HG03460 (cell line): ENCODE measurements at regions not wholly inside any gene's neighbourhood (a gene's known extent, or its start where the extent isn't known, plus 50 kb on each side); places are given as distances from the start of the nearest gene placed in this dataset.
"Not testable (repeated sequence)": the region's sequence is repeated elsewhere in the genome, so short reads cannot be mapped to it uniquely, and the experiment has no call there.

Experiments used
- ATAC-seq: cut with Tn5 transposase; IDR thresholded peaks from one replicate; pipeline ENCODE4 v1.9.1; 2021; ENCODE audit not compliant: unreplicated experiment

- ATAC-seq = no peak
Observed at GRCh38 chr20:50323777-50324775, 133.4 kb downstream of the CEBPB start.

DNA sequence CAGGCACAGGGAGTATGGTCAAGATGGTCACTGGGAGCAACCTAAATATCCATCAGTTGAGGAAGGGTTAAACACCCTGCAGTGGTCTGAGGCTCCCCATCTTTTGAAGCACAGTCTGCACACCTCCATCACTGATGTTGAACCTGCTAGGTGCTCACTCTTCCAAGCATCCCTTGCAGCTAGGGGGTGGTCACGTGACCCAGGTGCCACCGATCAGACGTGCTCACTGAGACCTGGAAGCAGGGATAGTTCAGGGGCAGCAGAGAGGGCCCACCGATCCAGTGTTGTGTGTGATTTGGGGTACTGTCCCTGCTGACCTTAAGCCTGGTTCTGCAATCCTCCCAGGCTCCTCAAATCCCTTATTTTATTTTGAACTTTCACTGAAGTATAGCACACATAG lies 134.6 kb downstream of the CEBPB start:
- no peak for ATAC-seq

- ATAC-seq = no peak
Observed at GRCh38 chr20:50325651-50326050, 135.0 kb downstream of the CEBPB start.

GRCh38 chr20:50327666-50328065 lies 137.0 kb downstream of the CEBPB start:
- no peak for ATAC-seq

DNA sequence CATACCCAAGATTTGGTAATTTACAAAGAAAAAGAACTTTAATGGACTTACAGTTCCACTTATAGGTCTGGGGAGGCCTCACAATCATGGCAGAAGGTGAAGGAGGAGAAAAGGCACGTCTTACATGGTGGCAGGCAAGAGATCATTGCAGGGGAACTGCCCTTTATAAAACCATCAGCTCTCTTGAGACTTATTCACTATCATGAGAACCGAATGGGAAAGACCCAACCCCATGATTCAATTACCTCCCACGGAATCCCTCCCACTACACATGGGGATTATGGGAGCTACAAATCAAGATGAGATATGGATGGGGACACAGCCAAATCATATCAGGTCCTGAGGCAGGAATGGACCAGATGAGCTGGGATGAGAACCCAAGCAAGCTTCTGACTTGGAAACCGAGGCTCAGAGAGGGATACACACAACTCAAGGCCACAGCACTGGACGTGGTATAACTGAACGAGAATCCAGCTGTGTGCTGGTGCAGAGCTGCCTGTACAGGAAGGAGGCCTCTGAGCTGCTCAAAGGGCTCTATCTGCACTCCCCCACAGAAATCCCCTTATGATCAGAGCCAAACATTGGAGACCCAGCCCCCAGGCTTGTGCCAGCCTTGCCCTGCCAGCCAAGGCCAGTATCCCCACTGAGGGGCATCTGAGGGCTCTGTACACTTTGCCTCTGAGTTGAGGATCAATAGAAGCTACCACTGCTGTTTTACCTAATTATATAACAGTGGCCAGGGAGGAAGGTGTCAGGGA lies 137.8 kb downstream of the CEBPB start:
- ATAC-seq = no peak

GRCh38 chr20:50328996-50329898 lies 138.6 kb downstream of the CEBPB start:
- no peak for ATAC-seq

DNA sequence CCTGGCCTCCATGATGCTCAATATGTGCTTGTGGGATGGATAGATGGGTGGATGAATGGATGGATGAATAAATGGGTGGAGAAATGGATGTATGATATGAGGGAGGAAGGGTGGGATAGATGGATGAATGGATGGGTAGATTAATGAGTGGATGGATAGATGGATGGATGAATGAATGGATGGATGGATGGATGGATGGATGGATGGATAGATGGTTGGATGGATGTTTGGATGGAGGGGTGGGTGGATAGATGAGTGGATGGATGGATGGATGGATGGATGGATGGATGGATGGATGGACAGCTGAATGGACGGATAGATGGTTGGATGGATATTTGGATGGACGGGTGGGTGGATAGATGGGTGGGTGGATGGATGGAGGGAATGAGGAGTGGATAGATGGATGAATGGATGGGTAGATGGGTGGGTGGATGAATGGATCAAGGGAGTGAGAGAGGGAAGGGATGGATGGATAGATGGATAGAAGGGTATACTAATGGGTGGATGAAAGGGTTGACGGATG lies 139.4 kb downstream of the CEBPB start:
- no peak for ATAC-seq

- no peak for ATAC-seq
Observed at GRCh38 chr20:50330504-50331313, 140.1 kb downstream of the CEBPB start.

DNA sequence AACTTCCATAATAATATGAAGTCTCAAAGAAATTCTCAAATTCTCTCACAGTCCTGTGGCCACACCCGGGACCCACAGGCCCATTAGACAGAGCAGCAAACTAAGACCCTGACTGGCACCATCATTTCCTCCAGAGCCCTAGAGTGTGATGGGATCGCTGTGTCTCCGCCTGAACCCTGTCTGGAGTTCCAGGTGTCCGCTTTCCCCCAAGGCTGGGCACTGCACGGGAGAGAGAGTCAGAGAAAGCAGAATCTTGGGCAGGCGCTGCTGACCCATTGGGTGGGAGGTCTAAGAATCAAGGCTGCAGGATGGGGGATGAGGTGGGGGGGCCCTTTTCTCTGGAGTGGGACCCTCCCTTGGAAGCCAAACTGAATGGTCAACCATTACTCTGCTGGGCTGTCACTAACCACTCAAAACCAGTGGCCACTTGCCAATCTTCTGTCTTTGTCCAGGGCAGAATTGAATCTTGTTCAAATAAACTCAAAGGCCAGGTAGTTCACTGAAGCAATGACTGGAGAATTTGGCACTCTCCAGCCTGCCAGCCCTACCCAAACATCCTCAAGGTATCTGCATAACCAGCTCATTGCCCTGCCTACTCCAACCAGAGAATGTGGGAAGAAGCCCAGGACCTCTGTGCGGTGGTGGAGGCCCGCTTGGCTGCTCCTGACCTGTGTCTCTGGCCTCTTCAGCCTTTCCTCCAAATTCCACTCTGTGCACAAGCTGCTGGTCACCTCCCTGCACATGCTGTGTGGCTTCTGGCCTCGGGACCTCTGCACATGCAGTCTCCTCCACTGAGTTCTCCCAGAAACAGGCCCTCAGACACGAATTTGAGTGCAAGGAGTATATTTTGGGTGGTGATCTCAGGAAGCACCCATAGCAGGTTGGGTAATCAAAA lies 141.1 kb downstream of the CEBPB start:
- ATAC-seq = no peak

GRCh38 chr20:50332491-50332980 lies 141.9 kb downstream of the CEBPB start:
- no peak for ATAC-seq

GRCh38 chr20:50333131-50333670 lies 142.6 kb downstream of the CEBPB start:
- no peak for ATAC-seq

GRCh38 chr20:50333812-50334211 lies 143.2 kb downstream of the CEBPB start:
- ATAC-seq = no peak

GRCh38 chr20:50334512-50334911 lies 143.9 kb downstream of the CEBPB start:
- ATAC-seq = not testable (repeated sequence)

- no peak for ATAC-seq
Observed at GRCh38 chr20:50335105-50335504, 144.5 kb downstream of the CEBPB start.

DNA sequence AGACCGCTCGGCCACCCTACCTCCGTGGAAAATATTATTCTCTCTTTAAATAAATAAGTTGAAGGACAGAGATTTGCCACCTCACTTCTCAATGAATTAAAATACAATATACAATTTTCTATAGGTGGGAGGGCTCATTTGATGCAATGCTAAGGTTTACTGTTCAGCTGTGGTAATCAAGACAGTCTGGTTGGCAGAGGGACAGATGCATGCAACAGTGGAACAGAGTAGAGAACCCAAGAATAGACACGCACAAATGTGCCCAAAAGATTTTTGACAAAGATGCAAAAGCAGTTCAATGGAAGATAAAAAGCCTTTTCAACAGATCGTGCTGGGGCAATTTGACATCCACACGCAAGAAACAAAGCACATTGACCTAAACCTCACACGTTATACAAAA lies 145.2 kb downstream of the CEBPB start:
- ATAC-seq = no peak

GRCh38 chr20:50336661-50337060 lies 146.0 kb downstream of the CEBPB start:
- no peak for ATAC-seq

DNA sequence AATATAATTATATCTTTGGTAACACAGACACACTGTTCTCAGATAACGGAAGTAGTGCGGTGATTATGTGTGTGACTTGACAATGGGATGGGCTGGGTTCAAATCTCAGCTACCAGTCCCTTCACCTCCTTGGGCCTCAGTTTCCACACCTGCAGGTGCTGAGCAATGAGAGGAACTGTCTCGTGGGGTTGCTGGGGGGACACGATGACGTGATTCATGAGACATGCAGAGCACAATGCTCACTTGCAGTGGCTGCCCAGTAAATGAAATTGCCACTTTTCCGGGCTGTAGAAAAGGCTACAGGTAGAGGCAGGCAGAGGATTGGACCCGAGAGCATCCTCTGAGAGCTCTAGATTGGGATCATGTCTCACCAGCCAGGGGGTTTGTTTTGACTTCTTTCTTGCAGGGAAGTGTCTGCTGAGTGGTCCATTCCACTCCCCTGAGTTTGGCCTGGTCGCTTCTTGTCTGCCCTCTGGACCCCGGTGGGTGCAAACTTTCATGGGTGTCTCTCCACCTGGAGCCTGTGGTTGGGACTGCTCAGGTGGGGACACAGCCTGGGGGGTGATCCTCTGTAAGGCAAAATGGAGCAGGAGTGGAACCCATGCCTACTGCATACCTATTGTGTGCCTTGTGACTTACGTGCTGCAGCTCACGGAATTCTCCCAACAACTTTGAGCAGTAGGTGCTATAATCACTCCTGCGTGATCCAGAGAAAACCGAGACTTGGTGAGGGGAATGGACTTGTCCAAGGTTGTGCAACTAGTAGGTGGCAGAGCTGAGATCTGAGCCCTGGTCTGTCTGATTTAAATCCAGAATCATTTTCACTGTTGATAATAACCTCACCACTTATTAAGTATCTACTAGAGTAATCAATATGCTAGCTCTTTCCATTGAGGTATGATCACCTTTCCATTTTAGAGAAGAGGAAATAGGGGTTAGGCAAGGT lies 147.2 kb downstream of the CEBPB start:
- no peak for ATAC-seq
